ENCODE measurements at regions not wholly inside any gene's neighbourhood (a gene's known extent, or its start where the extent isn't known, plus 50 kb on each side); places are given as distances from the start of the nearest gene placed in this dataset.

DNA sequence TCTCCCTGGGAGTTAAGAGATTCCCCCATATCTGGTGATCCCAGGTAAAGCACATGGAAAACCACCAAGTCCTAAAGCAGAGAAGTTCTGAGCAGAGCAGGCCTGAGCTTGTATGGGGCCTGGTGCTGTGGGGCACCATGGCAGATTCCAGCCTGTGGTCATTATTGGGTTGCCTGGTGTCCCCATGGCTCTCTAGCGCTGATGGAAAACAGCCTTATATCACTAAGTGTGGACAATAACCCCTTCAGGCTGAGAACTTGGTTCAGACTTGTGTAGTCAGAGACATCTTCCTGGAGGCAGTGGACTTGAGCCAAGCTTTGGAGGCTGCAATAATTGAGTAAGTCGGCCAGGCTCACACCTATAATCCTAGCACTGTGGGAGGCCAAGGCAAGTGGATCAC lies 96.8 kb downstream of the MCFD2 start:
- no peak for DNase-seq (ENCODE audit: low read depth, low spot score)
- no peaks in the 10 kb centered on the region for H3K27me3 ChIP-seq (ENCODE audit: insufficient read depth, low read length)
- TF ChIP-seq EZH2 (IDR thresholded peaks at IDR 0.05) (no peak), CEBPB (IDR thresholded peaks at IDR 0.05; ENCODE audit: low read depth) (no peak), CBX3 (IDR thresholded peaks at IDR 0.05; ENCODE audit: low read depth) (no peak)
- TF ChIP-seq, protein P1, sequence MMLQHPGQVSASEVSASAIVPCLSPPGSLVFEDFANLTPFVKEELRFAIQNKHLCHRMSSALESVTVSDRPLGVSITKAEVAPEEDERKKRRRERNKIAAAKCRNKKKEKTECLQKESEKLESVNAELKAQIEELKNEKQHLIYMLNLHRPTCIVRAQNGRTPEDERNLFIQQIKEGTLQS (IDR thresholded peaks at IDR 0.05) = no peak
- TF ChIP-seq, protein P2, sequence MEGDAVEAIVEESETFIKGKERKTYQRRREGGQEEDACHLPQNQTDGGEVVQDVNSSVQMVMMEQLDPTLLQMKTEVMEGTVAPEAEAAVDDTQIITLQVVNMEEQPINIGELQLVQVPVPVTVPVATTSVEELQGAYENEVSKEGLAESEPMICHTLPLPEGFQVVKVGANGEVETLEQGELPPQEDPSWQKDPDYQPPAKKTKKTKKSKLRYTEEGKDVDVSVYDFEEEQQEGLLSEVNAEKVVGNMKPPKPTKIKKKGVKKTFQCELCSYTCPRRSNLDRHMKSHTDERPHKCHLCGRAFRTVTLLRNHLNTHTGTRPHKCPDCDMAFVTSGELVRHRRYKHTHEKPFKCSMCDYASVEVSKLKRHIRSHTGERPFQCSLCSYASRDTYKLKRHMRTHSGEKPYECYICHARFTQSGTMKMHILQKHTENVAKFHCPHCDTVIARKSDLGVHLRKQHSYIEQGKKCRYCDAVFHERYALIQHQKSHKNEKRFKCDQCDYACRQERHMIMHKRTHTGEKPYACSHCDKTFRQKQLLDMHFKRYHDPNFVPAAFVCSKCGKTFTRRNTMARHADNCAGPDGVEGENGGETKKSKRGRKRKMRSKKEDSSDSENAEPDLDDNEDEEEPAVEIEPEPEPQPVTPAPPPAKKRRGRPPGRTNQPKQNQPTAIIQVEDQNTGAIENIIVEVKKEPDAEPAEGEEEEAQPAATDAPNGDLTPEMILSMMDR (IDR thresholded peaks at IDR 0.05 in 2 of 3, conservative IDR thresholded peaks at IDR 0.05 in 1 of 3; ENCODE audit: borderline replicate concordance in 1 of 3, insufficient read depth in 1 of 3, low read depth in 2 of 3, low read length in 2 of 3) = no peak
- no peak overlapping the region for H3K9ac ChIP-seq (ENCODE audit: low read length)
- peaks cover 0 to 7% of the 10 kb centered on the region in 2 experiments; a peak in 1 of 4 replicates for H3K4me1 ChIP-seq (ENCODE audit: control insufficient read depth in 1 of 2, insufficient read depth in 2 of 2, low read length in 2 of 2)
- ChIA-PET CTCF (no interaction called here), POLR2A (no interaction called here), RAD21 (ENCODE audit: low non-redundant PET in 1 of 2, low total read pairs in 2 of 2, uncharacterized antibody in 2 of 2, unreplicated experiment in 2 of 2) (no interaction called here)
- no peaks in the 10 kb centered on the region for H4K20me1 ChIP-seq (ENCODE audit: insufficient read depth)
- no peak for ATAC-seq
- no peak overlapping the region for H3K4me3 ChIP-seq (replicated peaks in 1 of 2; ENCODE audit: low read depth in 1 of 2, low read length in 2 of 2)
- intact Hi-C loops (cut with micrococcal nuclease) = no loop called here
- no peaks in the 10 kb centered on the region for H3K79me2 ChIP-seq (ENCODE audit: insufficient read depth, low read length)
- H3K36me3 ChIP-seq (ENCODE audit: control insufficient read depth in 1 of 2, insufficient read depth in 2 of 2, low read length in 2 of 2) = no peaks in the 10 kb centered on the region
- H3K4me2 ChIP-seq (ENCODE audit: low read length) = no peak overlapping the region
- H2AFZ ChIP-seq (ENCODE audit: low read depth, low read length, poor library complexity, severe bottlenecking) = no peak overlapping the region
- no peaks in the 10 kb centered on the region for H3K9me3 ChIP-seq (ENCODE audit: control insufficient read depth in 1 of 2, insufficient read depth in 1 of 2, low read depth in 1 of 2, low read length in 2 of 2)
- no peak overlapping the region for H3K27ac ChIP-seq (ENCODE audit: low read depth, low read length)
- no TSS peak for BruUV-seq (replicated peaks)
- H3K9me2 ChIP-seq (ENCODE audit: insufficient read depth) = no peaks in the 10 kb centered on the region

DNA sequence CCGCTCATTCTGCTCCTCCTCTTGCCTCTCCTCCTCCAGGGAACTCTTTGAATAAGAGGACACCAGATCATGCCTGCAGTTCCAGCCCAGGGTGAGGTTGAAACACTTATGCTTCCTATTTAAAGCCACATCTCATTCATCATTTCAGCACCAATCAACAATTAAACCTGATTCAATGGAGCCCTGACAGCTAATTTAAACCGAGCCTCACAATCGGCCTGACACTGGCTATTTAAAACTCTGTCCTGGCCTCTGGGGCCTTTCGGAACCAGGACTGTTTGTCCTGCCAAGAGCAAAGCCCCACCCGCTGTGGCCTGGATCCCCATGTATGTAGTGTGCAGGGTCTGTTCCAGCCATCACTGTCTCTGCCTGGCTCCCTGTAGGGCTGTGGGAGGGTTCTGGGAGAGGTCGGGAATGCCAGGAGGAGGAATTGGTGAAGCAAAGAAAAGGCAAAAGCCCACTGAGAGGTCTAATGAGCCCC lies 97.4 kb downstream of the MCFD2 start:
- intact Hi-C loops (cut with micrococcal nuclease) = no loop called here
- CTCF ChIA-PET = no interaction called here
- no peak overlapping the region for H3K27ac ChIP-seq (ENCODE audit: low read depth, low read length)
- TF ChIP-seq TCF7L2 (IDR thresholded peaks at IDR 0.05; ENCODE audit: borderline replicate concordance, extremely low read depth, insufficient read depth, insufficient read length) (no peak), RAD21 (IDR thresholded peaks at IDR 0.05; ENCODE audit: low read depth) (no peak), YY1 (IDR thresholded peaks at IDR 0.05; ENCODE audit: extremely low read depth, insufficient replicate concordance, low read depth, low read length) (no peak), EGR1 (IDR thresholded peaks at IDR 0.05; ENCODE audit: low read depth) (no peak), SP1 (IDR thresholded peaks at IDR 0.05; ENCODE audit: low read depth) (no peak), FOSL1 (IDR thresholded peaks at IDR 0.05; ENCODE audit: low read depth) (no peak), EZH2 (IDR thresholded peaks at IDR 0.05) (no peak), CEBPB (IDR thresholded peaks at IDR 0.05; ENCODE audit: low read depth) (no peak), POLR2AphosphoS5 (IDR thresholded peaks at IDR 0.05; ENCODE audit: low read depth, low read length) (no peak), JUND (IDR thresholded peaks at IDR 0.05) (no peak)
- TF ChIP-seq, protein P2 (IDR thresholded peaks at IDR 0.05 in 2 of 3, conservative IDR thresholded peaks at IDR 0.05 in 1 of 3; ENCODE audit: borderline replicate concordance in 1 of 3, insufficient read depth in 1 of 3, low read depth in 2 of 3, low read length in 2 of 3) = no peak
- TF ChIP-seq, protein P3, sequence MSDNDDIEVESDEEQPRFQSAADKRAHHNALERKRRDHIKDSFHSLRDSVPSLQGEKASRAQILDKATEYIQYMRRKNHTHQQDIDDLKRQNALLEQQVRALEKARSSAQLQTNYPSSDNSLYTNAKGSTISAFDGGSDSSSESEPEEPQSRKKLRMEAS (IDR thresholded peaks at IDR 0.05) = no peak

More for the DNA sequence above, 97.4 kb downstream of the MCFD2 start:
- BruUV-seq (replicated peaks) = no TSS peak
- no peaks in the 10 kb centered on the region for H3K27me3 ChIP-seq (ENCODE audit: insufficient read depth, low read length)
- ChIA-PET RAD21 (ENCODE audit: low non-redundant PET in 1 of 2, low total read pairs in 2 of 2, uncharacterized antibody in 2 of 2, unreplicated experiment in 2 of 2) (no interaction called here), POLR2A (no interaction called here)
- H3K9me3 ChIP-seq (ENCODE audit: control insufficient read depth in 1 of 2, insufficient read depth in 1 of 2, low read depth in 1 of 2, low read length in 2 of 2) = no peaks in the 10 kb centered on the region
- no peak overlapping the region for H2AFZ ChIP-seq (ENCODE audit: low read depth, low read length, poor library complexity, severe bottlenecking)
- ATAC-seq (no peak), DNase-seq (ENCODE audit: low read depth, low spot score) (no peak)
- H3K79me2 ChIP-seq (ENCODE audit: insufficient read depth, low read length) = no peaks in the 10 kb centered on the region
- no peak overlapping the region for H3K9ac ChIP-seq (ENCODE audit: low read length)
- no peak overlapping the region for H3K4me3 ChIP-seq (replicated peaks in 1 of 2; ENCODE audit: low read depth in 1 of 2, low read length in 2 of 2)
- no peak overlapping the region for H3K4me2 ChIP-seq (ENCODE audit: low read length)
- H4K20me1 ChIP-seq (ENCODE audit: insufficient read depth) = no peaks in the 10 kb centered on the region
- H3K4me1 ChIP-seq (ENCODE audit: control insufficient read depth in 1 of 2, insufficient read depth in 2 of 2, low read length in 2 of 2) = peaks cover 0 to 7% of the 10 kb centered on the region in 2 experiments; a peak in 1 of 4 replicates
- no peaks in the 10 kb centered on the region for H3K9me2 ChIP-seq (ENCODE audit: insufficient read depth)
- no peaks in the 10 kb centered on the region for H3K36me3 ChIP-seq (ENCODE audit: control insufficient read depth in 1 of 2, insufficient read depth in 2 of 2, low read length in 2 of 2)
